ENCODE measurements at regions not wholly inside any gene's neighbourhood (a gene's known extent, or its start where the extent isn't known, plus 50 kb on each side); places are given as distances from the start of the nearest gene placed in this dataset.
"Not testable (repeated sequence)": the region's sequence is repeated elsewhere in the genome, so short reads cannot be mapped to it uniquely, and the experiment has no call there.

GRCh38 chr18:23311351-23312121 is 141.6 kb upstream of the RIOK3 start:
- no peak for DNase-seq (ENCODE audit: low spot score)

GRCh38 chr18:23313379-23313778 is 139.7 kb upstream of the RIOK3 start:
- DNase-seq (ENCODE audit: low spot score) = no peak

DNA sequence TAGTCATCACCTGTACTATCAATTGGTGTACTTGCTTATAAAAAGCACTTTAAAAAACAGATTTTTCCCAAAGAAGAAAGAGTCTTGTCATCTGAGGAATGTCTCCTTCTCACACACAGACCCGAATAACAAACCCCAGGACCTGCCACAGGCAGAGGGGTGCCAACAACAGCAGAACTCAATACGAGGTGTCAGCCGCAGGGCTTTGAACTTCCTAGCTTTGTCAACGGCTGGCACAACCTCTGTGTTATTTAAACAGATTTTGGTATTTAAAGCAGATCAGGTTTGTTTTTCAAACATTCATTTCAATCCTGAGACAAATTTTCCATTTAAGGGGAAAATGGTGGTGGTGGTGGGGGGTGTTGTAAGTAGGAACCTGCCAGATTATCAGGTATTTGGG is 138.4 kb upstream of the RIOK3 start:
- DNase-seq (ENCODE audit: low spot score) = no peak

GRCh38 chr18:23316316-23316715 is 136.8 kb upstream of the RIOK3 start:
- no peak for DNase-seq (ENCODE audit: low spot score)

GRCh38 chr18:23316988-23317387 is 136.1 kb upstream of the RIOK3 start:
- DNase-seq (ENCODE audit: low spot score) = no peak

DNA sequence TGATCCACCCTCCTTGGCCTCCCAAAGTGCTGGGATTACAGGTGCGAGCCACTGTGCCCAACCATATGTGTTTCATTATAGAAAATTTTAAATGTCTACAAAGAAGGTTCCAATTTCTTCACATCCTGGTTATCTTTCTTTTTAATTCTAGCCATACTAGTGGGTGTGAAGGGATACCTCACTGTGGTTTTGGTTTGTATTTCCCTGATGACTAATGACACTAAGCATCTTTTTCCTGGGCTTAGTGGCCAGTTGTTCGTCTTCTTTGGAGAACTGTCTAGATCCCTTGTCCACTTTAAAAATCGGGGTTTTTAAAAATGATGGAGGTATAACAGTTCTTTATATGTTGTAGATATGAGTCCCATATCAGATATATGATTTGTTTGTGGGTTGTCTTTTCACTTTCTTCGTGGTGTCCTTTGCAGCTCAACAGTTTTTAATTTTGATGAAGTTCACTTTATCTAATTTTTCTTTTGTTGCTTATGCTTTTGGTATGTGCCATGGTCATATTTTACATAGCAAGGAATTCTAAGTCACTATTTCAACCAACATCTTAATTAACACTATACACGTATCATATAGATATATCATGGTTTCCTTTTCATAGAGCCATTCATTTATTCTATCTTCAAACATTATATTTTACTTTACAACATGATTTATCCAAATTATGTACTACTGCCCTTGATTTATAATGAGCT is 135.0 kb upstream of the RIOK3 start:
- DNase-seq (ENCODE audit: low spot score) = no peak

- no peak for DNase-seq (ENCODE audit: low spot score)
Measured at GRCh38 chr18:23320709-23321236, 132.3 kb upstream of the RIOK3 start.

- no peak for DNase-seq (ENCODE audit: low spot score)
Measured at GRCh38 chr18:23321996-23322395, 131.1 kb upstream of the RIOK3 start.

- no peak for DNase-seq (ENCODE audit: low spot score)
Measured at GRCh38 chr18:23324056-23324811, 128.9 kb upstream of the RIOK3 start.

DNA sequence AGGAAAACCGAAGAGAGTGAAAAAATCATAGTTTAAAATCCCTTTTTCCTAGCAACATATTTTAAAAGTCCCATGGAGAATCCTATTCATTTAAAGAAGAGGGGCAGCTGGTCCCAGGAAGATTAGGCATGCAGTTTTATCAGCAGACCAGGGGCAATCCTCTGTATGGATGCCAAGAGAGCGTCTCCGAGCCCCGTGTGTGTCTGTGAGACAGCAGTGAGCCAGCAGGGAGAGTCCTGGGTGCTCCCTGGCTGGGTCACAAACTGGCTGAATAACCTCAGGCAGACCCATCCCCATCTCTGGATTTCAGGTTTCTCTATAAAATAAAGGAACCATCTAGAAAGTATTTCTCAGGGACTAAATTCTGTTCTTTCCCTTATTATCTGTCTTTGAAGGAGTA is 128.2 kb upstream of the RIOK3 start:
- no peak for DNase-seq (ENCODE audit: low spot score)

GRCh38 chr18:23329671-23330070 is 123.4 kb upstream of the RIOK3 start:
- not testable (repeated sequence) for DNase-seq (ENCODE audit: low spot score)

GRCh38 chr18:23330423-23330822 is 122.7 kb upstream of the RIOK3 start:
- no peak for DNase-seq (ENCODE audit: low spot score)

- no peak for DNase-seq (ENCODE audit: low spot score)
Measured at GRCh38 chr18:23331091-23331920, 121.8 kb upstream of the RIOK3 start.

DNA sequence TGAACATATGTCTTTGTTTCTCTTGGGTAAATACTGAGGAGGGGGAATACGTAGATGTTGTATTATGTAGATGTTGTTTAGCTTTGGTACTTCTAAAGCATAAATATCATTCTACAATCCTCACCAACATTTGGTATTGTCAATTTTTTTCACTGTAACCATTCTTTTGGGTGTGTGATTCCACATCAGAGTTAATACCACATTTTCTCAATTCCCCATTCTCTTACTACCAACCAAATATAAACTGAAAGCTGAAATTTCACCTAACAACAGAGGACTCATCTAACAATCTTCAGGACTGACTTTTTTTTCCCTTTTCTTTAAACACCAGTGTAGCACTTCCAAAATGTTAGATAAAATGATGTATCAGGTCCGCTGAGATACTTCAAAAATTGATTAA is 120.7 kb upstream of the RIOK3 start:
- DNase-seq (ENCODE audit: low spot score) = no peak

- DNase-seq (ENCODE audit: low spot score) = no peak
Measured at GRCh38 chr18:23333827-23334226, 119.3 kb upstream of the RIOK3 start.

GRCh38 chr18:23334569-23334968 is 118.5 kb upstream of the RIOK3 start:
- no peak for DNase-seq (ENCODE audit: low spot score)

GRCh38 chr18:23336101-23336500 is 117.0 kb upstream of the RIOK3 start:
- no peak for DNase-seq (ENCODE audit: low spot score)

DNA sequence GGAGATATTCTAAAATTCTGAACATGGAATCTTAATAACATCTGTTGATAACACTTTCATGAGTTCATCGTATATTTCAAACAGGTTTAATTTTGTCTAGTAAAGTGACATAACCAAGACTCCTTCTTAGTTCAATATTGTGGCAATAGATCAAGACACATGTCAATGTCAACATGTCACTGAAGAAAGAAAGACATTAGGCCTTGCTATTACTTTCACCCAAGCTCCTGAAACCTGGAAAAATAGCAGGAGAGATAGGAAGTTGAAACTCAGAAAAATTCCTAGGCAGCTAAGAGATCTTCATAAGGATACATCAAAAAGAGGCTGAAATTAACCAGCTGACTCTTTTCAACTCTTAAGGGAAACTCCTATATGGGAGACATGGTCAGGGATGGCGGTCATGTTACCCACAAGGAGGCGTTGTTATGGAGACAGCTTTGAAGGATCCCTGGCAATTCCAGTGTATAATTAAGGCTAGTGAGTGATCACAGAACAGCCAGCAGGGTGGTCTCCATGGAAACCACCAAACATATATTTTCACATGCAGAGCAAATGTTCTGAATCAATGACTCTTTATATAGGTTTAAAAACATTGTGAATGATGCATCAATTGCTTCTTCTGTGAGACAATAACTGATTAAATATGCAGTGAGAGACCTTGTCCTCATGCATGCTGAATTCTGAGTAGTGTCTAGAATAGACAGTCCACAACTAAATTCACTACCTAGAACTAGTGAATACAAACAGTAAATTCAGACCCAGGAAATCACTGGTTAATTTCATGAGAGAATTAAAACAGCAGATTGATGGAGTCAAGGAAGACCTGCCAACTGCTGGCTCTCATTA is 115.3 kb upstream of the RIOK3 start:
- no peak for DNase-seq (ENCODE audit: low spot score)

DNA sequence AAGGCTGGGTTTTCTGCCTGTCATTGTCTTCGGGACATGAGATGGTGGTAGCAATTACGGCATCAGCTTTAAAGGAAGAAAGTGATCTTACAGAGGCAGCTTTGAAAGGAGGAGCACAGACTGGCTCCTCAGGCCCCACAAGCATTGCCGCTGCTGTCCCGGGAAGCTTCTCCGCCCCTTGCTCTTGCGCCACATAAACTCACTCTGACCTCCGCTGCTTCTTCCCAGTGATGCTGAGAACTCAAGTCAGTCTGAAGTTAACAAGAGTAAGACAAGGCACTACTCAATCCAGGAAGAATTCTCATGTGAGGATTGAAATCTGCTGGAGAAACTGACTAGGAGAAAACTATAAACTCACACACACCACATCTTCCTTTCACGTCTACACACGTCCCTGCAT is 112.4 kb upstream of the RIOK3 start:
- DNase-seq (ENCODE audit: low spot score) = no peak

DNA sequence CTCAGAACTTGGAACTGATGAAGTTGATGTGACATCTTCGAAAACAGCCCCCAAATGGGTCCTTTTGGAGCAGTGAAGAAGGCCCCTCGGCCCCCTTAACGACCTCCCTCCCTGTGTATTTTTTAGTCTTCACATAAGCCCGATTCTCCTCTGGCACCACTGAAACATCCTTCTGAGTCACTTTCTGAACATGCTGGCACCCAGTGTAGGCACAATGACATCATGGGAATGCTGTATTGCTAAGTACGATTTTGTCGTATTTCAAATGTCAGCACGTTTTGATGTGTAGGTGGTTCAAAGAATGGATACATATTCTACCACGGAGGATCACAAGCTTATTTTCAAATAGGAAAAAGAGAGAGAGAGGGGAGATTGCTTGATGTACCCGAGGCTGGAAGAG is 111.7 kb upstream of the RIOK3 start:
- DNase-seq (ENCODE audit: low spot score) = no peak

GRCh38 chr18:23341983-23342382 is 111.1 kb upstream of the RIOK3 start:
- no peak for DNase-seq (ENCODE audit: low spot score)

All from cerebellar cortex (tissue), 1 donor.